GM19193 (cell line): ENCODE measurements at regions not wholly inside any gene's neighbourhood (a gene's known extent, or its start where the extent isn't known, plus 50 kb on each side); places are given as distances from the start of the nearest gene placed in this dataset.

Experiments
- POLR2A ChIP-seq: IDR thresholded peaks from 4 replicates; pipeline ENCODE4 v1.6.1; 2011; ENCODE audit not compliant: insufficient read depth, insufficient read length; ENCODE audit errors: extremely low read depth

GRCh38 chr5:133848341-133848811 lies 120.0 kb downstream of the C5orf15 start:
- no peak for TF ChIP-seq POLR2A

DNA sequence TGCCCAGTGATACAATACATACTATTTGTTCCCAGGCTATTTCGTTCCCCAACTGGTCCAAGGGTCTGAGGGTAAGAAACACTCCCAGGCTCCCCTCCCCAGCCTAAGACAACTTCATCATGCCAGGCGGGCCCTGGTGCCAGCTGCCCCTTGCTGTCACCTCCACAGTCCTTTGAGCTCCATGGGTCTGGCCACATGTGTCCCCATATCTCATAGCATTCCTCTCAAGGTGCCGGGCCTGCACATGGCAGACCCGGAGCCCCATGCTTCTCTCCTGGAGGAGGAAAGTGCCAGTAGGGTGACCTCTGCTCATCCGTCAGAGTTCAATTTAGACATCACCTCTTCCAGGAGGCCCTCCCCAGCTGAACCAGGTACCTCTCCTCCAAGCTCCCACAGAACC lies 120.5 kb downstream of the C5orf15 start:
- TF ChIP-seq POLR2A: no peak

- no peak for TF ChIP-seq POLR2A
Observed at GRCh38 chr5:133847301-133847700, 121.1 kb downstream of the C5orf15 start.

DNA sequence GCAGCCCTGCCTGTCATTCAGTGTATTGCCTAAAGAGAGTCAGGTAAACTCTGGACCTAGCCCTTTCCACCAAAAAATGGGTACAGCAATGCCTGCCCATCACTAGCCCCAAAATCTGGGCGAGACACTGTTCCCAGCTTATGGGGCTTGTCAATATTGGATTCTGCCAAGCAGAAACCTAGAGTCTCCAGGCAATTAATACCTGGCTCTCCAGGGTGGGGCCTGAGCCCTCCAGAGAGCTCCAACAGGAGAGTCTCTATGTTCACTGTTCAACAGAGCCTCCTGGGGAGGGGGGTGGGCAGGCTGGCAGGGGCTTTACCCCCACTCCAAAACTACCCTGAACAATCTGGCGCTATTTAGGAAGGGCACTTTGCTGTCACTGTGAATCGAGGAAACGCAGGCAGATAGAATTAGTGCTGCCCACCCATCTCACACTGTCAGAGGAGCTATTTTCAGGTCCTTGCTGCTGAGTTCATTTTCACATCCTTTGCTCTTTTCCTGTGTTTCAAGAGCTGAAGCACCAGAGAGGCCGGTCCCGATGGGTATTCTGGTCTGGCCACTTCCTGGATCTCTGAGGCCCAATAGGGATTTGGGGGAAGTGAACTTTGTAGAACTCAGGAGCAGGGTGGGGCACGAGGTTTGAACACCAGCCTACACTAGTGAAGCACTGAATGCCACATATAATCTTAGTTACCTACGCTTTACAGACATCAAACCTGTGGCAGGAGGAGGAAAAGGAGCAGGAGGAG lies 121.8 kb downstream of the C5orf15 start:
- no peak for TF ChIP-seq POLR2A

- no peak for TF ChIP-seq POLR2A
Observed at GRCh38 chr5:133845271-133845670, 123.2 kb downstream of the C5orf15 start.

GRCh38 chr5:133844836-133845235 lies 123.6 kb downstream of the C5orf15 start:
- no peak for TF ChIP-seq POLR2A

DNA sequence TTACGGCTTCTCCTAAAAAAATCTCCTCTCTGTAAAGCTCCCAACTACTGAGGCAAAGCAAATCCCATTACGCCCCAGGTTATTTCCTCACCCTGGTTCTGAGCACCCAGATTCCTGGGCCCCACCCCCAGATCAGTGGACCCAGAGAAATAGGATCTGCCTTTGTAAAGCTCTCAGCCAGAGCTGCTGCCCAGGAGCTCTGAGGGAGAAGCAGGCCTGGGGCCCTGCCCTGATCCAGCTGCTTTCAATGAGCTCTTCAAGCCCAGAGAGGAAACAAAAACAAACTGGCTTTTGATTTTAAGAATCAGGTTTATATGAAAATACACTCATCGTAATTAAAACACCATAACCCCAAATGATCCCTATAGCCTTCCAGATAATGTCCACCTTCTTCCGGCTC lies 124.5 kb downstream of the C5orf15 start:
- TF ChIP-seq POLR2A: no peak

GRCh38 chr5:133842846-133843611 lies 125.4 kb downstream of the C5orf15 start:
- no peak for TF ChIP-seq POLR2A

DNA sequence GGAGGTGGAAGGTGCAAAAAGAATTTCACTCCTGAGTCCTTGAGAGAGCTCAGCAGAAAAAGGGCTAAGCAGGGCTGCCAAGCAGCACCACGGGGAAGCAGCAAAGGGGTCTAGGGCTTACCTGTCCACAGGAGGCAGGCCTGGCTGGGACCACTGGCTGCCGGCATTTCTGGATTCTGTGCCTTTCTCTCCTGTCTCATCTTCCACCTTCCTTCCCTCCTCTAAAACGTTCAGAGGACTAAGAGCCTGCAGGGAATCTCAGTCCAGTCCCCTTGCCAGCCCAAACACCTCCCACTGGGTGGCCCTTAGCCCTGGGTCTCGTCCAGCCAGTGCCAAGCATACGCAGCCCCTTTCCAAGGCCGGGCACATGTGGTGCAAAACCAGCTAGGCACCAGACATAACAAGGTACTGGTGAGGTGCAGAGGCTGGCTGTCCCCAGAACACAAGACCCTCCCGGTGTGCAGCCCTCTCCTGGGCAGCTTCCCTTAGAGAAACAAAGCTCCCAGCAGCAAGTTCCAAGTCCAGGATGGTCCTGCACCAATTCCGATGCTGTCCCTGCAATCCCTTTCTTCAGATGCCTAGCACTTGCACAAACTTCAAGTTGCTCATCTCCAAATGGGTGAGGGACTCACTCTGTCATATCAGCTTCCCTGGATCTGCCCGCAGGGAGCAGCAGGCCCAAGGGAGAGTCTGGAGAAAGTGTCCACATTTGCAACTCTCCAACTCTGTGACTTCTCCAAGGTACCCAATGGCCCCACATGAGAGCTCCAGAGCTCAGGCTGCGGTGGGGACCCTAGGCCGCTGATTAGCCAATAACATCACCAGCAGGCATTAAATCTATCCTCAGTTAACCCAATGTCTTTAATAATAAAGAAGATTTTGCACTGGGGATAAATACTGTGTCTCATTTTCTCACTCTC lies 126.3 kb downstream of the C5orf15 start:
- no peak for TF ChIP-seq POLR2A

DNA sequence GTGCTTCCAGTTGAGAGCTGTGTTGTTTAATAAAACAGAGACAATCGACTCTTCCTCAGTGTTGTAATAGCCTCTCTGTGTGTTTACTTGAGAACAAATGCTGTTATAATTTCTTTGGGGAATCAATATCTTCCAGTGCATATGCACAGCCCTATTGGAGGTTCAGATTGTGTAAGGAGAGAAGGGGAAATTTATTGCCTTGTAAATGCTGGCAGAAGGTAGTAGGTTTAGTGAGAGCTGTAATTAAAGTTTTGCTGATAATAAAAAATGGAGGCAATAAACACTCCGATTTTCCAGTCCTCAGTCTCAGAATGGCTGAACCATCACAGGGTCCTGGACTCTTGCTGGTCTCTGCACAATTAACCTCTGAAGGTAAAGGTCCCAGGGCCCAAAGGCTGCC lies 128.3 kb downstream of the C5orf15 start:
- no peak for TF ChIP-seq POLR2A

- no peak for TF ChIP-seq POLR2A
Observed at GRCh38 chr5:133839721-133840120, 128.7 kb downstream of the C5orf15 start.

DNA sequence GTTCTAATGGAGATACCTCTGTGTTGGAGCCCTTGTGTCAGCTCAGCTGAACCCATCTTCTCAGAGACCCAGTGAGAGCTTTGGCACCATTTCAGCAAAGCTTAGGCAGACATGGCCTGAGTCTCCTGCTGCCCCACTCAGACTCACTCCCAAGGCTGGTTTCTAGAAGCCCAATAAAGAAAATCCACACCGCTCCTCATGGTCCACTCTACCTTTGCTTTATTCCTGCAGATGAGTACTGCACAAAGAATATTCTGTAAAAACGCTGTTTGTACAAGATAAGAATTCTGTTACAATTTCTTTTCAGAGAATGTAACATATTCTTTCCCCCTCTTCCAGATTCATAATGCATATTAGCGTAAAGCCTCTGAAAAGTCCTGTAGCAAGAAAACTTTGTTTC lies 129.3 kb downstream of the C5orf15 start:
- TF ChIP-seq POLR2A: no peak

DNA sequence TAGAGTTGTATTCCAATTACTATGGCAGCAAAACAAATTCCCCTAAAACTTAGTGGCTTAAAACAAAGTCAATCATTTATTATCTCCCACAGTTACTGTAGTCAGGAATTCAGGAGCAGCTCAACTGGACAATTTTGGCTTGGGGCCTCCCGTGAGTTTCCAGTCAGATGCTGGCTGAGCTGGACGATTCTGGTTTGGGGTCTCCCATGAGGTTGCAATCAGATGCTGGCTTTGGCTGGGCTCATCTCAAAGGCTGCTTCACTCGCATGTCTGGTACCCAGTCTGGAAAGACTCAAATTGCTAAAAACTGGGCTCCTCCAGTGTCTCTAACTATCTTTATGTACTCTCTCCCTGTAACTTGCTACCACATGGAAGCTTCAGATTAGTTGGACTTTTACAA lies 130.1 kb downstream of the C5orf15 start:
- no peak for TF ChIP-seq POLR2A

GRCh38 chr5:133831491-133832224 lies 136.8 kb downstream of the C5orf15 start:
- TF ChIP-seq POLR2A: no peak

DNA sequence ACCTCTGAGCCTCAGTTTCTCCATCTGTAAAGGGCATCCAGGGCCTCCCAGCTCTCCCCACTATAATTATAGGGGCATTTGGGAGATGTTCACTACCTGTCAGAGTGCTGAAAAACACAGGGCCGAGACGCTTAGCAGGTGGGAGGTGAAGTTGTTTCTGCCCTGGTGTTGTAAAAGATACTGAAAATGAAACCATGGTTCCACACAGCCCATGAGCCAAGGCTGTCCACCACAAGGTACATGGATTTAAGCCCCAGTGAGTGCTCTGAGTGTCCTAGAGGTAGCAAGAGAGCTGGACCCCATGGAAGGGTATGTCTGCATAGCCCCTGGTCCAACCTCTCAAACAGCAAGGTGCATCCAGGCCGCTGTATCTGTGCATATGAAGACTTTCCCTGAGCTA lies 137.5 kb downstream of the C5orf15 start:
- TF ChIP-seq POLR2A: no peak

DNA sequence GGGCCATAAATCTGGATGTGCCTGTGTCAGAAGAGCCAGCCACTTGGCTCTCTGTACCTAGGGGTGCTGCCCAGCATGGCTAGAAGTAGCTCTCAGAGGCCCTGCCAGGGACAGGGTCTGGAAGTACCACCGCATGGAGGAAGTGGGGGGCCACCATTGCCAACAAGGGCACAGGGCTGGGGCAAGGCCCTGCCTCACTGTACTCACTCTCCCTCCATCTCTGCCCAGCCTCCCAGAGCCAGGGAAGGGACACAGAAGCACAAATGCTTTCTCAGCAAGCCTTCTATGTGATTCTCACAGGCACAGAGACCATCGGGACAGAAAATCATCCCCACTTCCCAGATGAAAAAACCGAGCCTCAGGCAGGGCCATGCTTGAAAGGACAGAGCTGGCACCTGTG lies 138.1 kb downstream of the C5orf15 start:
- no peak for TF ChIP-seq POLR2A
